H1 (cell line): ENCODE measurements at regions not wholly inside any gene's neighbourhood (a gene's known extent, or its start where the extent isn't known, plus 50 kb on each side); places are given as distances from the start of the nearest gene placed in this dataset.

ENCODE experiments used
- CTCF ChIA-PET: fragments of 300-600 bp; sonication (Branson Sonifier 250); formaldehyde crosslinking; loops from one replicate; lab custom pipeline; 2021; ENCODE audit not compliant: partially characterized antibody; lab: Charles Lee
- POLR2A ChIA-PET: fragments of 300-600 bp; sonication (Branson Sonifier 250); formaldehyde crosslinking; loops from one replicate; lab custom pipeline; 2021; ENCODE audit warnings: inconsistent platforms; ENCODE audit not compliant: partially characterized antibody; lab: Charles Lee
- DNase-seq, 2 experiments: peaks; one replicate each; pipeline versions ENCODE4 v3.0.0 to v3.0.0-alpha.2; 2010 to 2022; ENCODE audit warnings: low spot score in 2 of 2, low read depth in 1 of 2, mixed read lengths in 1 of 2
- FAIRE-seq: peaks from 2 replicates; lab custom pipeline; 2011; peaks lifted over from hg19 to GRCh38; lab: Jason Lieb, UNC
- H2AFZ ChIP-seq: 2 replicates; pipeline ENCODE4 v1.8.1; 2012; ENCODE audit warnings: low read length, inconsistent platforms
- H2AK5ac ChIP-seq: 2 replicates; pipeline ENCODE4 v1.6.1; 2013; ENCODE audit warnings: low read depth, low read length
- H2BK120ac ChIP-seq: replicated peaks from 2 replicates; pipeline ENCODE3; 2013; ENCODE audit warnings: low read depth, low read length, inconsistent platforms
- H2BK12ac ChIP-seq: 2 replicates; pipeline ENCODE4 v1.6.1; 2013; ENCODE audit warnings: low read depth, low read length
- H2BK15ac ChIP-seq: 2 replicates; pipeline ENCODE4 v1.6.1; 2013; ENCODE audit warnings: low read length
- H2BK20ac ChIP-seq: 2 replicates; pipeline ENCODE4 v1.6.1; 2013; ENCODE audit warnings: low read length
- H2BK5ac ChIP-seq: 2 replicates; pipeline ENCODE4 v1.6.1; 2013; ENCODE audit warnings: low read depth, low read length
- H3K14ac ChIP-seq: 2 replicates; pipeline ENCODE4 v1.6.1; 2013; ENCODE audit warnings: inconsistent platforms; ENCODE audit not compliant: insufficient read length
- H3K18ac ChIP-seq: 2 replicates; pipeline ENCODE4 v1.6.1; 2013; ENCODE audit warnings: low read length; ENCODE audit errors: extremely low read depth
- H3K23ac ChIP-seq: 2 replicates; pipeline ENCODE4 v1.6.1; 2013; ENCODE audit warnings: inconsistent platforms; ENCODE audit not compliant: insufficient read length
- H3K23me2 ChIP-seq: 2 replicates; pipeline ENCODE4 v1.6.1; 2013; ENCODE audit warnings: low read depth, low read length
- H3K27ac ChIP-seq: 2 replicates; pipeline ENCODE4 v1.6.1; 2011; ENCODE audit warnings: low read depth, low read length, inconsistent platforms
- H3K27me3 ChIP-seq, 4 experiments: replicated peaks in 1 of 4; 1 replicate in 1 of 4; 2 replicates in 3 of 4; pipeline versions ENCODE4 v1.6.1 to v1.8.1; 2011 to 2013; ENCODE audit warnings: low read length in 3 of 4, mild to moderate bottlenecking in 3 of 4, inconsistent platforms in 2 of 4, mixed read lengths in 2 of 4, moderate library complexity in 1 of 4; ENCODE audit not compliant: control insufficient read depth in 3 of 4, insufficient read depth in 3 of 4; ENCODE audit errors: extremely low read depth in 1 of 4
- H3K36me3 ChIP-seq, 4 experiments: 2 replicates each; pipeline versions ENCODE4 v1.6.1 to v1.8.1; 2011 to 2013; ENCODE audit warnings: mild to moderate bottlenecking in 4 of 4, low read length in 3 of 4, moderate library complexity in 2 of 4, control low read depth in 1 of 4, inconsistent platforms in 1 of 4; ENCODE audit not compliant: insufficient read depth in 4 of 4, control insufficient read depth in 2 of 4
- H3K4ac ChIP-seq: replicated peaks from 2 replicates; pipeline ENCODE3; 2013; ENCODE audit warnings: low read length, low read depth, mixed read lengths, inconsistent platforms; ENCODE audit not compliant: insufficient read length
- H3K4me1 ChIP-seq, 4 experiments: replicated peaks in 1 of 4; 1 replicate in 1 of 4; 2 replicates in 3 of 4; pipeline versions ENCODE4 v1.6.1 to v1.8.1; 2011 to 2013; ENCODE audit warnings: low read length in 3 of 4, inconsistent platforms in 2 of 4, mixed read lengths in 1 of 4; ENCODE audit not compliant: insufficient read depth in 4 of 4, control insufficient read depth in 3 of 4
- H3K4me2 ChIP-seq, 2 experiments: 2 replicates each; pipeline versions ENCODE4 v1.6.1 to v1.8.1; 2011 to 2013; ENCODE audit warnings: low read depth in 2 of 2, low read length in 2 of 2, control low read depth in 1 of 2, inconsistent platforms in 1 of 2, mild to moderate bottlenecking in 1 of 2; ENCODE audit not compliant: insufficient read depth in 1 of 2
- H3K4me3 ChIP-seq, 4 experiments: fragments of 200-600, 300-600 bp in 1 of 4; sonication (generic), shearing (Covaris generic), sonication (Bioruptor Twin) in 1 of 4; 2 replicates each; pipeline versions ENCODE4 v1.5.1 to v1.8.1; 2011 to 2016; ENCODE audit warnings: low read length in 4 of 4, low read depth in 3 of 4, control low read depth in 2 of 4, inconsistent platforms in 2 of 4, mild to moderate bottlenecking in 2 of 4, mixed read lengths in 1 of 4, moderate library complexity in 1 of 4; ENCODE audit not compliant: insufficient read depth in 2 of 4; ENCODE audit errors: extremely low read depth in 1 of 4
- H3K56ac ChIP-seq: replicated peaks from 2 replicates; pipeline ENCODE3; 2013; ENCODE audit warnings: low read depth, mild to moderate bottlenecking, mixed read lengths, low read length, inconsistent platforms; ENCODE audit not compliant: insufficient read length
- H3K79me1 ChIP-seq: 2 replicates; pipeline ENCODE4 v1.6.1; 2013; ENCODE audit warnings: low read depth, low read length, control low read depth
- H3K79me2 ChIP-seq, 2 experiments: 2 replicates each; pipeline versions ENCODE4 v1.6.1 to v1.8.1; 2012 to 2013; ENCODE audit warnings: low read length in 2 of 2, mild to moderate bottlenecking in 2 of 2, inconsistent platforms in 1 of 2; ENCODE audit not compliant: insufficient read depth in 2 of 2, control insufficient read depth in 1 of 2
- H3K9ac ChIP-seq, 4 experiments: replicated peaks in 1 of 4; 1 replicate in 1 of 4; 2 replicates in 3 of 4; pipeline versions ENCODE4 v1.6.1 to v1.8.1; 2011 to 2013; ENCODE audit warnings: low read depth in 3 of 4, low read length in 3 of 4, control low read depth in 2 of 4, mild to moderate bottlenecking in 2 of 4, moderate library complexity in 2 of 4, inconsistent platforms in 1 of 4; ENCODE audit errors: extremely low read depth in 1 of 4
- H3K9me3 ChIP-seq, 2 experiments: 2 replicates each; pipeline versions ENCODE4 v1.6.1 to v1.8.1; 2012 to 2013; ENCODE audit warnings: mild to moderate bottlenecking in 2 of 2, moderate library complexity in 2 of 2, control low read depth in 1 of 2, inconsistent platforms in 1 of 2, low read depth in 1 of 2, low read length in 1 of 2, mixed read lengths in 1 of 2; ENCODE audit not compliant: insufficient read depth in 2 of 2
- H4K20me1 ChIP-seq, 2 experiments: replicated peaks in 1 of 2; 2 replicates each; pipeline versions ENCODE3 to v1.8.1; 2011 to 2013; ENCODE audit warnings: inconsistent platforms in 2 of 2, low read length in 2 of 2, mild to moderate bottlenecking in 1 of 2; ENCODE audit not compliant: insufficient read depth in 2 of 2, control insufficient read depth in 1 of 2
- H4K5ac ChIP-seq: 2 replicates; pipeline ENCODE4 v1.6.1; 2013; ENCODE audit warnings: low read length, low read depth, mixed read lengths, inconsistent platforms; ENCODE audit not compliant: insufficient read length
- H4K8ac ChIP-seq: 2 replicates; pipeline ENCODE4 v1.8.0; 2013; ENCODE audit warnings: mild to moderate bottlenecking, moderate library complexity, low read length, inconsistent platforms; ENCODE audit not compliant: insufficient read depth; ENCODE audit errors: extremely low read depth
- H4K91ac ChIP-seq: replicated peaks from 2 replicates; pipeline ENCODE3; 2013; ENCODE audit warnings: low read length, mixed read lengths, inconsistent platforms; ENCODE audit not compliant: insufficient read length
- HDAC6 ChIP-seq: IDR thresholded peaks from one replicate; pipeline ENCODE4 v1.7.1; 2012; ENCODE audit warnings: low read depth, mild to moderate bottlenecking, inconsistent platforms, low read length, moderate library complexity
- KDM4A ChIP-seq: IDR thresholded peaks from one replicate; pipeline ENCODE4 v1.7.1; 2012; ENCODE audit warnings: low read depth, mild to moderate bottlenecking, moderate library complexity, low read length, inconsistent platforms; ENCODE audit not compliant: severe bottlenecking
- POU5F1 ChIP-seq: IDR thresholded peaks from 2 replicates; pipeline ENCODE4 v1.6.1; 2011; ENCODE audit warnings: low read depth, mild to moderate bottlenecking, low read length, moderate library complexity
- RBBP5 ChIP-seq: IDR thresholded peaks from 2 replicates; pipeline ENCODE4 v1.7.1; 2012; ENCODE audit warnings: low read depth, mild to moderate bottlenecking, inconsistent platforms, low read length, moderate library complexity, borderline replicate concordance
- TEAD4 ChIP-seq: IDR thresholded peaks from 2 replicates; pipeline ENCODE4 v1.6.1; 2012; ENCODE audit warnings: low read depth, low read length, inconsistent platforms, mixed read lengths
- whole genome bisulfite sequencing, 2 experiments: shearing (Covaris generic) in 1 of 2; methylation state at CpG; one replicate each; pipeline versions ENCODE4 v1.1.6 to v1.1.7; 2013 to 2015; ENCODE audit warnings: low lambda C conversion rate in 2 of 2, mixed read lengths in 2 of 2, inconsistent platforms in 1 of 2, low coverage in 1 of 2, missing lambda C conversion rate in 1 of 2; ENCODE audit not compliant: insufficient replicate concordance in 2 of 2, insufficient coverage in 1 of 2, insufficient read length in 1 of 2; ENCODE audit errors: extremely low coverage in 1 of 2, missing lambda C conversion rate in 1 of 2; 5-methylcytosine and 5-hydroxymethylcytosine counted together

- no peak overlapping the region for H3K4me2 ChIP-seq
- CTCF ChIA-PET = no interaction called here
- POLR2A ChIA-PET = no interaction called here
These were observed 100.3 kb upstream of the DPYD start for GRCh38 chr1:98021126-98021525.

More at GRCh38 chr1:98021126-98021525, 100.3 kb upstream of the DPYD start:
- no peak overlapping the region for H3K4me3 ChIP-seq
- H3K56ac ChIP-seq = no peak overlapping the region
- H2BK12ac ChIP-seq = no peak overlapping the region
- no peak overlapping the region for H3K27ac ChIP-seq
- no peaks in the 10 kb centered on the region for H4K20me1 ChIP-seq
- no peak overlapping the region for H2AK5ac ChIP-seq
- no peaks in the 10 kb centered on the region for H3K79me2 ChIP-seq
- no peak for DNase-seq
- no peak overlapping the region for H3K14ac ChIP-seq
- no peak overlapping the region for H3K9ac ChIP-seq
- no peak overlapping the region for H3K18ac ChIP-seq
- H3K23me2 ChIP-seq = no peaks in the 10 kb centered on the region
- H2BK15ac ChIP-seq = no peak overlapping the region
- no peak for TF ChIP-seq KDM4A
- no peak for TF ChIP-seq POU5F1
- no peak for TF ChIP-seq TEAD4
- no peak for TF ChIP-seq HDAC6
- no peak for TF ChIP-seq RBBP5
- no peak overlapping the region for H2BK120ac ChIP-seq
- no peak overlapping the region for H4K8ac ChIP-seq
- no peak overlapping the region for H4K91ac ChIP-seq
- H3K9me3 ChIP-seq = no peaks in the 10 kb centered on the region
- FAIRE-seq = no peak
- WGBS, 2 experiments = 97% methylated on average over 3 of the region's 3 CpGs; no CpG with 5 or more reads in 1 of the 2 experiments
- H3K36me3 ChIP-seq = no peaks in the 10 kb centered on the region
- no peaks in the 10 kb centered on the region for H3K4me1 ChIP-seq
- no peak overlapping the region for H2BK20ac ChIP-seq
- H3K23ac ChIP-seq = no peak overlapping the region
- H2BK5ac ChIP-seq = no peak overlapping the region
- H3K4ac ChIP-seq = no peak overlapping the region
- H3K79me1 ChIP-seq = no peaks in the 10 kb centered on the region
- no peak overlapping the region for H2AFZ ChIP-seq
- H3K27me3 ChIP-seq = no peaks in the 10 kb centered on the region
- H4K5ac ChIP-seq = no peak overlapping the region
